ENCODE measurements at regions not wholly inside any gene's neighbourhood (a gene's known extent, or its start where the extent isn't known, plus 50 kb on each side); places are given as distances from the start of the nearest gene placed in this dataset.

- Histone ChIP-seq H3K4me3 (no peak overlapping the region), H3K9ac (ENCODE audit: insufficient read depth in 1 of 2, low read length in 2 of 2) (no peak overlapping the region), H3K4me1 (ENCODE audit: control insufficient read depth in 5 of 5, insufficient read depth in 5 of 5, low read length in 5 of 5) (peaks cover 0 to 19% (median 1%) of the 10 kb centered on the region in 5 donors), H3K9me3 (ENCODE audit: control insufficient read depth in 4 of 4, insufficient read depth in 3 of 4, low read length in 3 of 4) (peaks cover 0 to 8% (median 0%) of the 10 kb centered on the region in 4 donors), H3K27ac (ENCODE audit: low read depth in 1 of 2, low read length in 1 of 2) (no peak overlapping the region), H3K27me3 (ENCODE audit: control insufficient read depth in 3 of 3, insufficient read depth in 3 of 3, low read length in 2 of 3) (no peaks in the 10 kb centered on the region), H3K36me3 (ENCODE audit: control insufficient read depth in 4 of 4, insufficient read depth in 4 of 4, low read length in 4 of 4) (no peaks in the 10 kb centered on the region)
- 73 to 82% methylated on average over 10 of the region's 10 CpGs for WGBS, 2 donors
- no peak for TF ChIP-seq CTCF (IDR thresholded peaks at IDR 0.05; ENCODE audit: control extremely low read depth, extremely low read depth)
- ATAC-seq (ENCODE audit: insufficient read depth, low FRiP score) = no peak
- DNase-seq = no peak
These were observed 306.5 kb upstream of the NEBL start for GRCh38 chr10:21203473-21204107.

- no peak for ATAC-seq (ENCODE audit: insufficient read depth, low FRiP score)
- Histone ChIP-seq H3K9ac (ENCODE audit: insufficient read depth in 1 of 2, low read length in 2 of 2) (no peak overlapping the region), H3K36me3 (ENCODE audit: control insufficient read depth in 4 of 4, insufficient read depth in 4 of 4, low read length in 4 of 4) (no peaks in the 10 kb centered on the region), H3K4me1 (ENCODE audit: control insufficient read depth in 5 of 5, insufficient read depth in 5 of 5, low read length in 5 of 5) (peaks cover 0 to 19% (median 0%) of the 10 kb centered on the region in 5 donors), H3K9me3 (ENCODE audit: control insufficient read depth in 4 of 4, insufficient read depth in 3 of 4, low read length in 3 of 4) (peaks cover 0 to 7% (median 4%) of the 10 kb centered on the region in 4 donors), H3K4me3 (no peak overlapping the region), H3K27me3 (ENCODE audit: control insufficient read depth in 3 of 3, insufficient read depth in 3 of 3, low read length in 2 of 3) (no peaks in the 10 kb centered on the region), H3K27ac (ENCODE audit: low read depth in 1 of 2, low read length in 1 of 2) (no peak overlapping the region)
- no peak for TF ChIP-seq CTCF (IDR thresholded peaks at IDR 0.05; ENCODE audit: control extremely low read depth, extremely low read depth)
- 50 to 75% methylated on average over 5 of the region's 5 CpGs for WGBS, 2 donors
- DNase-seq = no peak
These were observed 305.8 kb upstream of the NEBL start for GRCh38 chr10:21202776-21203462.

GRCh38 chr10:21199501-21199900, 302.4 kb upstream of the NEBL start:
- DNase-seq (no peak), ATAC-seq (ENCODE audit: insufficient read depth, low FRiP score) (no peak)
- Histone ChIP-seq H3K4me3 (no peak overlapping the region), H3K27ac (ENCODE audit: low read depth in 1 of 2, low read length in 1 of 2) (no peak overlapping the region), H3K9me3 (ENCODE audit: control insufficient read depth in 4 of 4, insufficient read depth in 3 of 4, low read length in 3 of 4) (peaks cover 0 to 7% (median 4%) of the 10 kb centered on the region in 4 donors), H3K9ac (ENCODE audit: insufficient read depth in 1 of 2, low read length in 2 of 2) (no peak overlapping the region), H3K4me1 (ENCODE audit: control insufficient read depth in 5 of 5, insufficient read depth in 5 of 5, low read length in 5 of 5) (peaks cover 0 to 20% (median 9%) of the 10 kb centered on the region in 5 donors), H3K27me3 (ENCODE audit: control insufficient read depth in 3 of 3, insufficient read depth in 3 of 3, low read length in 2 of 3) (no peaks in the 10 kb centered on the region), H3K36me3 (ENCODE audit: control insufficient read depth in 4 of 4, insufficient read depth in 4 of 4, low read length in 4 of 4) (no peaks in the 10 kb centered on the region)
- no peak for TF ChIP-seq CTCF (IDR thresholded peaks at IDR 0.05; ENCODE audit: control extremely low read depth, extremely low read depth)

Measured in lung (tissue), 11 donors.